Prostate gland (tissue), 2 donors: ENCODE measurements at regions not wholly inside any gene's neighbourhood (a gene's known extent, or its start where the extent isn't known, plus 50 kb on each side); places are given as distances from the start of the nearest gene placed in this dataset.

ENCODE experiments used
- POLR2A ChIP-seq: fragments of 450-650 bp; IDR thresholded peaks from one replicate; pipeline ENCODE4 v1.6.1; 2016; ENCODE audit warnings: antibody characterized with exemption, mild to moderate bottlenecking
- POLR2AphosphoS5 ChIP-seq: sonication (generic); formaldehyde crosslinking; IDR thresholded peaks from one replicate; pipeline ENCODE4 v1.6.1; 2017; ENCODE audit warnings: antibody characterized with exemption
- TF ChIP-seq, protein P1 (sequence below), 4 experiments: fragments of 200-600 bp in 2 of 4; fragments of 450-650 bp in 2 of 4; sonication (generic) in 2 of 4; IDR thresholded peaks; 1 replicate in 3 of 4; 2 replicates in 1 of 4; pipeline ENCODE4 v1.5.1; 2016 to 2019; ENCODE audit warnings: antibody characterized with exemption in 4 of 4, mild to moderate bottlenecking in 2 of 4, moderate library complexity in 2 of 4

DNA sequence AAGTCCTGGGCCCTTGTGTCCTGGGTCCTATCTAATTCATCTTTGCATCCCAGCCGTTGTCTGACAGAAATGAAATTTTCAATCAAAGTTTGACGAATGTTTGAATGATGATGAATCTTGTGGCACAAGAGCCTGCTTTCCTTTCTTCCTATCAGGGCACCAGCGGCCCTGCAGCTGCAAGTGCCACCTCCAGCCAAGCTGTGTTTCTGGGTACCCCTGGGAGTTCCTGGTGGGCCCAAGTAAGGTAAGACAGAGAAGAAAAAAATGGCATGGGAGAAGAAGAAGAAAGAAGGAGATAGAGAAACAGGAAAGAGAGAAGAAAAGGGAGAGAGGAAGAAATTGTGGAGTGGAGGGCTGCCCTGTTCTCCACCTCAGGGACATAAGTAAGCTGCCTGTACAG, 782.1 kb upstream of the TPTE start:
- TF ChIP-seq, protein P1, sequence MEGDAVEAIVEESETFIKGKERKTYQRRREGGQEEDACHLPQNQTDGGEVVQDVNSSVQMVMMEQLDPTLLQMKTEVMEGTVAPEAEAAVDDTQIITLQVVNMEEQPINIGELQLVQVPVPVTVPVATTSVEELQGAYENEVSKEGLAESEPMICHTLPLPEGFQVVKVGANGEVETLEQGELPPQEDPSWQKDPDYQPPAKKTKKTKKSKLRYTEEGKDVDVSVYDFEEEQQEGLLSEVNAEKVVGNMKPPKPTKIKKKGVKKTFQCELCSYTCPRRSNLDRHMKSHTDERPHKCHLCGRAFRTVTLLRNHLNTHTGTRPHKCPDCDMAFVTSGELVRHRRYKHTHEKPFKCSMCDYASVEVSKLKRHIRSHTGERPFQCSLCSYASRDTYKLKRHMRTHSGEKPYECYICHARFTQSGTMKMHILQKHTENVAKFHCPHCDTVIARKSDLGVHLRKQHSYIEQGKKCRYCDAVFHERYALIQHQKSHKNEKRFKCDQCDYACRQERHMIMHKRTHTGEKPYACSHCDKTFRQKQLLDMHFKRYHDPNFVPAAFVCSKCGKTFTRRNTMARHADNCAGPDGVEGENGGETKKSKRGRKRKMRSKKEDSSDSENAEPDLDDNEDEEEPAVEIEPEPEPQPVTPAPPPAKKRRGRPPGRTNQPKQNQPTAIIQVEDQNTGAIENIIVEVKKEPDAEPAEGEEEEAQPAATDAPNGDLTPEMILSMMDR (IDR thresholded peaks at IDR 0.05): no peak
- TF ChIP-seq POLR2A: no peak
- no peak for TF ChIP-seq POLR2AphosphoS5
